Liver (tissue), 8 donors: ENCODE measurements at regions not wholly inside any gene's neighbourhood (a gene's known extent, or its start where the extent isn't known, plus 50 kb on each side); places are given as distances from the start of the nearest gene placed in this dataset.

Source experiments
- DNase-seq: peaks from one replicate; pipeline ENCODE4 v3.0.0-alpha.2; 2017; ENCODE audit warnings: low spot score
- H3K27ac ChIP-seq, 2 donors: one replicate each; pipeline ENCODE4 v1.7.0; 2013; ENCODE audit warnings: inconsistent platforms in 2 of 2, low read length in 2 of 2, control low read depth in 1 of 2, low read depth in 1 of 2, mild to moderate bottlenecking in 1 of 2
- H3K27me3 ChIP-seq, 4 donors: one replicate each; pipeline versions ENCODE4 v1.6.1 to v1.7.0; 2013; ENCODE audit warnings: low read length in 3 of 4, inconsistent platforms in 1 of 4, mild to moderate bottlenecking in 1 of 4, moderate library complexity in 1 of 4; ENCODE audit not compliant: control insufficient read depth in 4 of 4, insufficient read depth in 4 of 4
- H3K36me3 ChIP-seq, 4 donors: one replicate each; pipeline versions ENCODE4 v1.6.1 to v1.7.0; 2013; ENCODE audit warnings: low read length in 3 of 4, mild to moderate bottlenecking in 3 of 4, low read depth in 1 of 4, moderate library complexity in 1 of 4; ENCODE audit not compliant: control insufficient read depth in 4 of 4, insufficient read depth in 3 of 4
- H3K4me1 ChIP-seq, 4 donors: one replicate each; pipeline versions ENCODE4 v1.6.1 to v1.7.0; 2013; ENCODE audit warnings: low read length in 3 of 4, mild to moderate bottlenecking in 3 of 4, moderate library complexity in 1 of 4; ENCODE audit not compliant: control insufficient read depth in 4 of 4, insufficient read depth in 4 of 4
- H3K4me3 ChIP-seq, 3 donors: one replicate each; pipeline versions ENCODE4 v1.6.1 to v1.7.0; 2013; ENCODE audit warnings: low read length in 3 of 3, control low read depth in 1 of 3, low read depth in 1 of 3, mild to moderate bottlenecking in 1 of 3
- H3K9ac ChIP-seq, 2 donors: one replicate each; pipeline ENCODE4 v1.7.0; 2013; ENCODE audit warnings: low read length in 2 of 2, mild to moderate bottlenecking in 2 of 2, moderate library complexity in 2 of 2, control low read depth in 1 of 2, low read depth in 1 of 2
- H3K9me3 ChIP-seq, 4 donors: one replicate each; pipeline versions ENCODE4 v1.6.1 to v1.7.0; 2013; ENCODE audit warnings: low read length in 3 of 4; ENCODE audit not compliant: control insufficient read depth in 4 of 4
- CTCF ChIP-seq: fragments of 150-350 bp; IDR thresholded peaks from 2 replicates; pipeline ENCODE4 v1.5.1; 2017; ENCODE audit warnings: improper control_type of control experiment, low read depth, low read length; ENCODE audit not compliant: missing input control
- EGR1 ChIP-seq, 2 donors: IDR thresholded peaks; 2 replicates each; pipeline ENCODE4 v1.6.1; 2016 to 2018; ENCODE audit warnings: antibody characterized with exemption in 2 of 2, low read depth in 2 of 2
- FOXA1 ChIP-seq: IDR thresholded peaks from 2 replicates; pipeline ENCODE4 v1.6.1; 2016; ENCODE audit warnings: antibody characterized with exemption
- FOXA2 ChIP-seq: IDR thresholded peaks from 2 replicates; pipeline ENCODE4 v1.6.1; 2016; ENCODE audit warnings: antibody characterized with exemption
- GABPA ChIP-seq, 2 donors: IDR thresholded peaks in 1 of 2; conservative IDR thresholded peaks in 1 of 2; 2 replicates each; pipeline ENCODE4 v1.6.1; 2016; ENCODE audit warnings: antibody characterized with exemption in 2 of 2, mild to moderate bottlenecking in 1 of 2, moderate library complexity in 1 of 2
- HNF4A ChIP-seq, 2 donors: conservative IDR thresholded peaks; 2 replicates each; pipeline ENCODE4 v1.6.1; 2016; ENCODE audit warnings: antibody characterized with exemption in 2 of 2, mild to moderate bottlenecking in 2 of 2
- HNF4G ChIP-seq: IDR thresholded peaks from 2 replicates; pipeline ENCODE4 v1.6.1; 2016; ENCODE audit warnings: antibody characterized with exemption
- JUND ChIP-seq, 2 donors: IDR thresholded peaks; 2 replicates each; pipeline ENCODE4 v1.6.1; 2016; ENCODE audit warnings: antibody characterized with exemption in 2 of 2
- MAX ChIP-seq: IDR thresholded peaks from 2 replicates; pipeline ENCODE4 v1.6.1; 2016; ENCODE audit warnings: antibody characterized with exemption
- NR2F2 ChIP-seq: IDR thresholded peaks from 2 replicates; pipeline ENCODE4 v1.6.1; 2016; ENCODE audit warnings: antibody characterized with exemption
- RAD21 ChIP-seq, 2 donors: IDR thresholded peaks; 2 replicates each; pipeline ENCODE4 v1.6.1; 2016; ENCODE audit warnings: antibody characterized with exemption in 2 of 2, mild to moderate bottlenecking in 2 of 2
- REST ChIP-seq: IDR thresholded peaks from 2 replicates; pipeline ENCODE4 v1.6.1; 2016; ENCODE audit warnings: antibody characterized with exemption, mild to moderate bottlenecking
- RXRA ChIP-seq, 2 donors: IDR thresholded peaks; 2 replicates each; pipeline ENCODE4 v1.6.1; 2017 to 2018; ENCODE audit warnings: antibody characterized with exemption in 2 of 2, mild to moderate bottlenecking in 1 of 2
- SP1 ChIP-seq: IDR thresholded peaks from 2 replicates; pipeline ENCODE4 v1.6.1; 2018; ENCODE audit warnings: antibody characterized with exemption, mild to moderate bottlenecking
- TAF1 ChIP-seq: conservative IDR thresholded peaks from 2 replicates; pipeline ENCODE4 v1.6.1; 2016; ENCODE audit warnings: antibody characterized with exemption, mild to moderate bottlenecking
- YY1 ChIP-seq: IDR thresholded peaks from 2 replicates; pipeline ENCODE4 v1.6.1; 2016; ENCODE audit warnings: antibody characterized with exemption, mild to moderate bottlenecking
- ZBTB33 ChIP-seq: IDR thresholded peaks from 2 replicates; pipeline ENCODE4 v1.6.1; 2016; ENCODE audit warnings: antibody characterized with exemption
- WGBS: extraction: QIAGEN DNeasy Blood & Tissue Kit; methylation state at CpG from one replicate; pipeline ENCODE4 v1.1.7; 2013; 5-methylcytosine and 5-hydroxymethylcytosine counted together
- TF ChIP-seq, protein P1 (sequence below): IDR thresholded peaks from 2 replicates; pipeline ENCODE4 v1.6.1; 2016; ENCODE audit warnings: antibody characterized with exemption
- donor health status: healthy.
- donor health status: healthy.
- donor health status: healthy.
- donor health status: healthy.
- donor health status: healthy.

DNA sequence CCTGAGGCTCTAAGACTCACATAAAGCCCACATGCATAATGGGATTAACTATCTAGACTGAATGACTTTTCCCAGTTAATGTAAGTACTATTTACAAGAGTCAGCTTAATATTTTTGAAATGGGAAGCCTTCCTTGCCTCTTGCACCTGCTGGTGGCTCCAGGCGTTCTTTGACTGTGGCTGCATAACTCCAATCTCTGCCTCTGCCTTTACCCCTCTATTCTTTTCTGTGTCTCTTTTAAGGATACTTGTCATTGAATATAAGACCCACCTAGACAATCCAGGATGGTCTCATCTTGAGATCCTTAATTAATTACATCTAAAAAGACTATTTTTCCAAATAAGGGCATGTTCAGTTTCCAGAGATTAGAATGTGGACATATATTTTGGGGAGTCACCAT, 66.9 kb upstream of the PCED1B start:
- WGBS, result 98% methylated on average over 1 of the region's 1 CpG
- peaks cover 0 to 6% (median 4%) of the 10 kb centered on the region in 4 donors for H3K4me1 ChIP-seq
- H3K27ac ChIP-seq, result no peak overlapping the region
- H3K27me3 ChIP-seq, result no peaks in the 10 kb centered on the region
- H3K4me3 ChIP-seq, result no peak overlapping the region
- H3K9ac ChIP-seq, result no peak overlapping the region
- no peaks in the 10 kb centered on the region for H3K36me3 ChIP-seq
- DNase-seq, result no peak
- TF ChIP-seq HNF4A (conservative IDR thresholded peaks at IDR 0.05) (no peak), JUND (IDR thresholded peaks at IDR 0.05) (no peak), NR2F2 (no peak), YY1 (no peak), TAF1 (no peak), ZBTB33 (no peak), MAX (no peak), RXRA (IDR thresholded peaks at IDR 0.05) (no peak), CTCF (no peak), FOXA1 (no peak), REST (no peak), GABPA (IDR thresholded peaks at IDR 0.05 in 1 of 2, conservative IDR thresholded peaks at IDR 0.05 in 1 of 2) (no peak), HNF4G (no peak), SP1 (no peak), EGR1 (IDR thresholded peaks at IDR 0.05; ENCODE audit: low read depth in 2 of 2) (no peak)
- TF ChIP-seq, protein P1, sequence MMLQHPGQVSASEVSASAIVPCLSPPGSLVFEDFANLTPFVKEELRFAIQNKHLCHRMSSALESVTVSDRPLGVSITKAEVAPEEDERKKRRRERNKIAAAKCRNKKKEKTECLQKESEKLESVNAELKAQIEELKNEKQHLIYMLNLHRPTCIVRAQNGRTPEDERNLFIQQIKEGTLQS, result no peak
- no peaks in the 10 kb centered on the region for H3K9me3 ChIP-seq

- no peaks in the 10 kb centered on the region for H3K27me3 ChIP-seq
- H3K36me3 ChIP-seq, result no peaks in the 10 kb centered on the region
- no peak for DNase-seq
- TF ChIP-seq FOXA2 (no peak), HNF4A (conservative IDR thresholded peaks at IDR 0.05) (no peak), RAD21 (IDR thresholded peaks at IDR 0.05) (no peak), HNF4G (no peak), RXRA (IDR thresholded peaks at IDR 0.05) (no peak), CTCF (no peak), YY1 (no peak), ZBTB33 (no peak), NR2F2 (no peak), SP1 (no peak), TAF1 (no peak), FOXA1 (no peak), MAX (no peak)
- peaks cover 0 to 2% (median 1%) of the 10 kb centered on the region in 4 donors for H3K4me1 ChIP-seq
- 83% methylated on average over 2 of the region's 2 CpGs for WGBS
- H3K9me3 ChIP-seq, result no peaks in the 10 kb centered on the region
- H3K27ac ChIP-seq, result no peak overlapping the region
- no peak overlapping the region for H3K4me3 ChIP-seq
- H3K9ac ChIP-seq, result no peak overlapping the region
Measured at GRCh38 chr12:47014474-47014873, 64.9 kb upstream of the PCED1B start.
